ENCODE measurements at regions not wholly inside any gene's neighbourhood (a gene's known extent, or its start where the extent isn't known, plus 50 kb on each side); places are given as distances from the start of the nearest gene placed in this dataset.

GRCh38 chr3:74023395-74023794 lies 398.7 kb upstream of the PDZRN3 start:
- H3K4me2 ChIP-seq (ENCODE audit: control insufficient read depth, extremely low read depth, insufficient read depth, low read depth, low read length): no peak overlapping the region
- no peaks in the 10 kb centered on the region for H3K9me3 ChIP-seq (ENCODE audit: control insufficient read depth, low read depth, low read length)
- no peaks in the 10 kb centered on the region for H3K4me1 ChIP-seq (ENCODE audit: control insufficient read depth, extremely low read depth, insufficient read depth, low read length)
- DNase-seq (ENCODE audit: low read depth, low spot score) (no peak), FAIRE-seq (no peak)
- dilution Hi-C loops (cut with MboI; ENCODE audit: extremely low pct_ligation_motif_present, low sequenced_read_pairs): no loop called here
- H3K9ac ChIP-seq (ENCODE audit: control insufficient read depth, extremely low read depth, insufficient read depth, low read length): no peak overlapping the region
- H3K79me2 ChIP-seq (ENCODE audit: control insufficient read depth, insufficient read depth, low read length): no peaks in the 10 kb centered on the region
- no peaks in the 10 kb centered on the region for H3K36me3 ChIP-seq (ENCODE audit: control insufficient read depth in 2 of 2, extremely low read depth in 1 of 2, insufficient read depth in 2 of 2, low read length in 2 of 2)
- no peaks in the 10 kb centered on the region for H3K27me3 ChIP-seq (ENCODE audit: control insufficient read depth, extremely low read depth, insufficient read depth, low read length)
- H3K9me1 ChIP-seq (ENCODE audit: control insufficient read depth, extremely low read depth, insufficient read depth, low read length): no peaks in the 10 kb centered on the region
- H3K27ac ChIP-seq (ENCODE audit: control insufficient read depth, insufficient read depth, low read length): no peak overlapping the region
- no peak overlapping the region for H2AFZ ChIP-seq (ENCODE audit: control insufficient read depth, low read length)
- H4K20me1 ChIP-seq (ENCODE audit: control insufficient read depth, extremely low read depth, insufficient read depth, low read length): no peaks in the 10 kb centered on the region
- H3K4me3 ChIP-seq (ENCODE audit: control insufficient read depth in 2 of 3, extremely low read depth in 1 of 3, insufficient read depth in 2 of 3, low read depth in 1 of 3, low read length in 3 of 3): no peak overlapping the region
- no peak for TF ChIP-seq EZH2 (IDR thresholded peaks at IDR 0.05; ENCODE audit: low read length)
- TF ChIP-seq CTCF (optimal IDR thresholded peaks at IDR 0.05 in 1 of 3, IDR thresholded peaks at IDR 0.05 in 1 of 3, conservative IDR thresholded peaks at IDR 0.05 in 1 of 3; ENCODE audit: extremely low read depth in 1 of 3, insufficient read depth in 2 of 3, low read length in 3 of 3): no peak

GRCh38 chr3:74021449-74021848 lies 396.7 kb upstream of the PDZRN3 start:
- Histone ChIP-seq H3K4me2 (ENCODE audit: control insufficient read depth, extremely low read depth, insufficient read depth, low read depth, low read length) (no peak overlapping the region), H3K9me1 (ENCODE audit: control insufficient read depth, extremely low read depth, insufficient read depth, low read length) (no peaks in the 10 kb centered on the region), H3K36me3 (ENCODE audit: control insufficient read depth in 2 of 2, extremely low read depth in 1 of 2, insufficient read depth in 2 of 2, low read length in 2 of 2) (no peaks in the 10 kb centered on the region), H3K27me3 (ENCODE audit: control insufficient read depth, extremely low read depth, insufficient read depth, low read length) (no peaks in the 10 kb centered on the region), H3K9ac (ENCODE audit: control insufficient read depth, extremely low read depth, insufficient read depth, low read length) (no peak overlapping the region), H3K4me1 (ENCODE audit: control insufficient read depth, extremely low read depth, insufficient read depth, low read length) (no peaks in the 10 kb centered on the region), H3K4me3 (ENCODE audit: control insufficient read depth in 2 of 3, extremely low read depth in 1 of 3, insufficient read depth in 2 of 3, low read depth in 1 of 3, low read length in 3 of 3) (no peak overlapping the region), H4K20me1 (ENCODE audit: control insufficient read depth, extremely low read depth, insufficient read depth, low read length) (no peaks in the 10 kb centered on the region), H2AFZ (ENCODE audit: control insufficient read depth, low read length) (no peak overlapping the region), H3K79me2 (ENCODE audit: control insufficient read depth, insufficient read depth, low read length) (no peaks in the 10 kb centered on the region), H3K9me3 (ENCODE audit: control insufficient read depth, low read depth, low read length) (no peaks in the 10 kb centered on the region), H3K27ac (ENCODE audit: control insufficient read depth, insufficient read depth, low read length) (no peak overlapping the region)
- no peak for TF ChIP-seq CTCF (optimal IDR thresholded peaks at IDR 0.05 in 1 of 3, IDR thresholded peaks at IDR 0.05 in 1 of 3, conservative IDR thresholded peaks at IDR 0.05 in 1 of 3; ENCODE audit: extremely low read depth in 1 of 3, insufficient read depth in 2 of 3, low read length in 3 of 3)
- no peak for TF ChIP-seq EZH2 (IDR thresholded peaks at IDR 0.05; ENCODE audit: low read length)
- DNase-seq (ENCODE audit: low read depth, low spot score) (no peak), FAIRE-seq (no peak)
- dilution Hi-C loops (cut with MboI; ENCODE audit: extremely low pct_ligation_motif_present, low sequenced_read_pairs): no loop called here
